ENCODE measurements at regions not wholly inside any gene's neighbourhood (a gene's known extent, or its start where the extent isn't known, plus 50 kb on each side); places are given as distances from the start of the nearest gene placed in this dataset.

DNA sequence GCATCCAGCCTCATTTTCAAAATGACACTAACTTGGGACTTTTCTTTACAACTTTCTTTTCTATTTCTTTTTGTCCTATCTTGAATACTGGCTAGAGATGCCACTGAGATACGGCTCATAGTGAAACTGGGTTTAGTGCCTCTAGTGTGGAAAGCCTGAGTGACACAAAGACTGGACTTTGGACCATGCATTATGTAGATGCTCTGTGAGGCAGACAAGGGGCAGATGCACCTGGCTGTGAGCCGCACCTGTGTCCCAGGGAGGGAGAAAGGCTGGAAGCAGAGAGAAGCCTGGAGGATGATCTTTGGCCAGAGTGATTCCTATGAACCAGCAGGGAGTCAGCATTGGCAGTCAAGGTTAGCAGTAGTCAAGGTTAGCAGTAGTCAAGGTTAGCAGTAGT, 852.3 kb upstream of the TMEM132C start:
- no peak for DNase-seq (ENCODE audit: low spot score)

DNA sequence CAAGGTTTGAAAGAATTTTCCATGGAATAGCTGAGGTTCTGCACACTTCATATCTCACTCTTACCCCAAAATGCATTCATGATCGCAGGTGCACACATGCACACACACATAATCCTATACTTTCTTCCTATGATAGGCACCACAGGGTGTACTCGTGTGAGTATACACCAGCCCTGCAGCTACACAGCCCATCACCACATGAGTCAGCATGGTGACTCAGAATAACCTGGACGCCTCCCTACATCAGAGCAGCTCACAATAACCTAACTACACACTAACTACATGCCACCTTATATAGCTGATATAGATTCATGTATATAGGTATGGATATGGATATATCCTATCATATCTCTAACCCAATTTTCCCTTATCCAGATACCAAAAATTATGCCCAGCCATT, 850.2 kb upstream of the TMEM132C start:
- peak; percentile 20 for DNase-seq (ENCODE audit: low spot score)

GRCh38 chr12:127419111-127419510, 847.9 kb upstream of the TMEM132C start:
- DNase-seq (ENCODE audit: low spot score), result no peak

DNA sequence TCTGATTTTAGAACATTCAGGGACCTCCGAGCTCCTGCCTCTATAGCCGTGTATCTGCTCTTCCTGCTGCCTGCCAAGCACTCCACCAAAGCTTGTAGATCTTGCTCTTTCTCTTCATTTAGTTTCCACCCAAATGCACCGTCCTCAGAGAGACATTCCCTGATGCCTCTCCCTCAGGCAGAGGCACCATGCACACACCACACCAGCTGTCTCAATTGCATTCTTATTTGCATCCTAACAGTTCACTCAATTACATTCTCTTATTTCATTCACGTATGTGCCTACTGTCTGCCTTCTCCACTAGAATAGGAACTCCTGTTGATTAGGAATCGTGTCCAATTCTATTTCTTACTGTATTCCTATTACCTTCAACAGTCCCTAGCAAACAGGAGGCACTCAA, 845.4 kb upstream of the TMEM132C start:
- DNase-seq (ENCODE audit: low spot score), result no peak

GRCh38 chr12:127422935-127423566, 843.9 kb upstream of the TMEM132C start:
- DNase-seq (ENCODE audit: low spot score), result no peak

DNA sequence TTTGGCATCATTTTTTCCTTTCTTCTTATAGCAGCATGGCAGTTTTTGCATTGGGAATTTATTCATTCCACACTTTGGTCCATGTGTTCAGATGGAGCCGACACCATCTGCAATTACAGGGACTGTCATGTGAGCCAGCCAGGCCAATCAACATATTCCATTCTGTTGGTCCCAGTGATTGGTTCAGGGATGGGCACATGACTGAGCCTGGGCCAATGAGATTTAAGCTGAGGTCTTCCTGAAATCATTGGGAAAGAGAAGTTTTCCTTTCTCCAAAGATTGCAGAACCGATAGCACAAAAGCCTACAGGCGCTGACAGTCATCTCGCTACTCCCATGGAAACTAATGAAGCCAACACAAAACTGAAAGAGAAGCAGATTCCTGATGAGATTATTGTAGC, 841.5 kb upstream of the TMEM132C start:
- no peak for DNase-seq (ENCODE audit: low spot score)

- no peak for DNase-seq (ENCODE audit: low spot score)
Measured at GRCh38 chr12:127428420-127428819, 838.5 kb upstream of the TMEM132C start.

- DNase-seq (ENCODE audit: low spot score), result no peak
Measured at GRCh38 chr12:127429551-127430285, 837.3 kb upstream of the TMEM132C start.

- DNase-seq (ENCODE audit: low spot score), result no peak
Measured at GRCh38 chr12:127430401-127430800, 836.6 kb upstream of the TMEM132C start.

GRCh38 chr12:127431177-127431576, 835.8 kb upstream of the TMEM132C start:
- DNase-seq (ENCODE audit: low spot score), result no peak

DNA sequence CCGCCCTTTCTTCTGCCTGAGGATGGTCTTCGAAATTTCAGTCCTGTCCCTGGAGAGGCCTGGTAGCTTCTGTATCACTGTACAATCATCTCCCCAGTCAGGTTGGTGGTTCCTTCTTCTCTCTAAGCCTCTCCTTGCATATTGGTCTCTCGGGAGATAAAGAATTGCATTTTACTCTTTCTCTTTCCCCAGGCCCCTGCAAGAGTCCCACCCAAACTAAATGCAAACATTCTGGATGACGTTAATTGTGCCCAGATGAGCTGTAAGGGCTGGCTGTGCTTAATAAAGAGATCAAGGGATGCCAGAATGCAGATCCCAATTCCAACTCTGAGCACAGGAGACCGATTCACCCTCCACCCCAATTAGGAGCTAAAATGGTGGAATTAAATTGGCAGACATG, 835.4 kb upstream of the TMEM132C start:
- no peak for DNase-seq (ENCODE audit: low spot score)

DNA sequence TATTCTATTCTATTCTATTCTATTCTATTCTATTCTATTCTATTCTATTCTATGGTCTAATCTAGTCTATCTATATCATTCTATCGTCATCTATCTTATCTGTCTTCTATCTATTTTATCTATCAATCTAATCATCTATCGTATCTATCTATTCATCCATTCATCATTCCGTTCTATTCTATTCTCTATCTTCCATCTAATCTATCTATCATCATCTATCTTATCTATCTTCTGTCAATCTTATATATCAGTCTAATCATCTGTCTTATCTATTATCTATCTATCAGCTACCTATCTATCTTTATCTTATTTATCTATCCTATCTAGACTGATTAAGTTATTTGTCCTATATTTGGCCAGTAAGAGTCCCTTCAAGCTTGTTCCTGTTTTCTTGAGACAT, 831.5 kb upstream of the TMEM132C start:
- no peak for DNase-seq (ENCODE audit: low spot score)

DNA sequence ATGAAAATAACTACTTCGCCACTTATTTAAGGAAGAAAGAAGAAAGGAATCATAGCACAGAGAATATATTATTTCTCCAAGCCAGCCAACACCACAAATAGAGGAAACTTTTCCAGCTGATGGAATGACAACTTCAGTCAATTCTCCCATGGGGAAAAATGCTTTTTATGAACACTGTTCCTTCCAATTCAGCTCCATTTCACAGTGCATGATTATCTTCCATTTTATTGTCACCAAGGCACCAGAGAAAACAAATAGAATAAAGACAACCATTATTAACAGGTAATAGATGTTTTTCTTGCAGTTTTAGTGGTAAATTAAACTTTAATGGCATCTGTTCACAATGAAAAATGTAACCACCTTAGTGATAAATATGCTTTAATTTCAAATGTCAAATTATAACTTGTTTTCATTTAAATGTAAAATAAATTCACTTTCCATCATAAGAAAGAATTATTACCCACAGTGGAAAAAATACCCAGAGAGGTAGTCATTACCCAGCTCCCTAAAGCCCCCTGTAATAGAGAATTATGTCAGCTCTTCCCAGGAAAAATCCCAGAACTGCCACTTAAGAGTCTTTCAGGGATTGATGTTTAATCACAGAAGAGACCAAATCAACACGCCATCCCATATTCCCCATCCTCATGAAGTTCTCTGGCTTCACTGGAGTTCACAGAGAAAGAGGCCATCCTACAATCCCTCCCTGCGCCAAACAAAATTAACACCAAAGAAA, 828.3 kb upstream of the TMEM132C start:
- no peak for DNase-seq (ENCODE audit: low spot score)

DNA sequence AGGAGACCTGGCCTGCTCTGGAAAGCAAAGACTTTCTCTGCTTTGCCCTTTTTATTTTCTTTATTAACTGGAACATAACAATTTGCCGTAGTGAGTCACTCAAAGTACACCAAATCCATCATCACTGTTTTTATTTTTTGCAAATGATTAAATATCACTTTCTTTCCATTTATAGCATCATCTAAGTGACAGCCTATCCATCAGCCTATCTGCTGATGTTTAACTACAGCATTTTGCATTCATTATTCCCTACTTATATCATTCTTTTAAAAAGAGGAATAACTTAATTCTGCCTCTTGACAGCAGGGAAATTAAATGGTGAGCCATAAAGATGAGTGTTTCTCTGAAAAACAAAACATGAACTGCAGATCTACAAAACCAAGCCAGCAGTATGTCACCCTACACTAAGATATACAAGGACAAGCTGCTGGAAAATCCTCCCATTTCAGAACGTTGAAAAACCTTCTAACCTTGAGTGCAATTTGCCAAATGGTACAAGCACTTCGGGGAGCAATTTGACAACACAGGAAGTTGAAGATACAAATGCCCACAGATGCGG, 821.3 kb upstream of the TMEM132C start:
- no peak for DNase-seq (ENCODE audit: low spot score)

GRCh38 chr12:127448906-127449305, 818.1 kb upstream of the TMEM132C start:
- no peak for DNase-seq (ENCODE audit: low spot score)

- no peak for DNase-seq (ENCODE audit: low spot score)
Measured at GRCh38 chr12:127450826-127451225, 816.1 kb upstream of the TMEM132C start.

DNA sequence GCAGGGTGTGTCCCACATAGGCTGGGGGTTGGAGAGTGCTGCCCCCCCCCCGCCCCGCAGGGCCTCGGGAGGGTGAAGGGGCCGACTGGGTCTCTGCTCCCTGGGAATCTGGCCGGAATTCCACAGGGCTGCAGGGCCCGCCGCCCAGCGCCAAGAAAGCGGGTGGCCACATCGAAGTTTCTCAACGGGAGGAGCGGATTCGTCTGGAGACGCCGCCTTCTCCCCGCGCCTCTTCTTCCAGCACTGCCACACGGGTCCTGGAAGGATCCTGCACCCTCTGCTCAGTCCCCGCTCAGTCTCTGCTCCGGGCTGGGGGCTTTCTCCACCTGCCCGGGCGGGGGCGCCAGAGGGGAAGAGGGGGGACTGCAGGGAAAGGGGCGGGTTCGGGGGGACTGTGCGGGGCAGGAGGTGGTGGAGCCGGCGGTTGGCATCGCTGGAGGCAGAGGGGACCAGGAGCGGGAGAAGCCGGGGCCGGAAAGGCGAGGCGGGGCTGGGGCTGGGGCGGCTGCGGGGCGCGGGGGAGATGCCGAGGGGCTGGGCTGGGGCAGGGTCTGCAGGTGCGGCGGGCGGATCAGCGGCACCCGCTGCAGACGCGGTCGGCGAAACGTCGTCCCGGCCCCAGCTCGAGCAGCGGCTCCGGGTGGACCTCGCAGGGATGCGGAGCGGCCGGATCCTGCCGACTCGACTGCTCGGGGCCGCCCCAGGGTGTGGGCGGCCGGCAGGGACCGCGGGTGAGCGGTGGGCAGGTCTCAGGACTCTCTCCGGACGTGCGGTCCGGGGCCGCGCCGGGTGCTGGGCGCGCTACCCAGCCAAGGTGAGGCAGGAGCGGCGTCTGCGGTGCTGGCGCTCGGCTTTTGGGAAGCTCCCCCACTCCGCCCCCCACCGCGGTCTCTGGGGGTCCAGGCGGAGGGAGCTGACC, 811.4 kb upstream of the TMEM132C start:
- DNase-seq (ENCODE audit: low spot score), result no peak

DNA sequence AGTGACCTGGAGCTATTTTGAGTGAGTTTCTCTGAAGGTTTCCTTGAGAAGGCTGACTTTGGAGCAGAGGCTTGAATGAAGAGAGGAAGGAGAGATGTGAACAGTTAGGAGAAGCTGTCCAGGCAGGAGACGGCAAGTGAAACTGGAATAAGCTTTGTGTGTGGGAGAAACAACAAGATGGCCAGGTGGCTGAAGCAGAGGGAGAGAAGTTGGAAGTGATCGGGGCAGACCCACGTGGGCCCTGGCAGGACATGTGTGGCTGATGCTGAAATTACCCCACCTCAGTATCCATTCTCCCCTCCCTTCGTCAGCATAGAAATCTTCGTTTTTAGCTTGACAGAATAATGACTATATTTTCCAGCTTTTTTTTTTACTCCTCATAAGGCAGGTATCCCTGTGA, 809.2 kb upstream of the TMEM132C start:
- no peak for DNase-seq (ENCODE audit: low spot score)

GRCh38 chr12:127459166-127459565, 807.8 kb upstream of the TMEM132C start:
- DNase-seq (ENCODE audit: low spot score), result no peak

- DNase-seq (ENCODE audit: low spot score), result no peak
Measured at GRCh38 chr12:127459687-127460086, 807.3 kb upstream of the TMEM132C start.

DNA sequence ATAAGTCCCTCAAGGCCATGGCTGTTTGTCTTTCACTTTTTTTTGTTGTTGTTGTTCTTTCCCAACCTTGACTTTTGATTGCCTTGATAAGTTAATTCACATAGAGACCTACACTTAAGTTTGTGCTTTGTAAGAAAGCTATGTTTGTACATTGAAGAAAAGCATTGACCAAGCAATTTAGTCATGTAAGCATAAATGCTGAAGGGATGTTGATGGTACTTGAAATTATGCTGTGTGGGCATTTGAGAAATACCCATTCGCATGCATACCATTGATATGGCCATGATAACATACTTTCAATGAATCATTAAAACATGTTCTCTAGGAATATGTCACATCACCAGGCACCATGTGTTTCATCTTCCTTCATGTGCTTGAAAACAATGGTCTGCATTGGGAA, 803.7 kb upstream of the TMEM132C start:
- no peak for DNase-seq (ENCODE audit: low spot score)

GRCh38 chr12:127469331-127469730, 797.6 kb upstream of the TMEM132C start:
- no peak for DNase-seq (ENCODE audit: low spot score)
